NCI-H1105 (cell line): ENCODE measurements at regions not wholly inside any gene's neighbourhood (a gene's known extent, or its start where the extent isn't known, plus 50 kb on each side); places are given as distances from the start of the nearest gene placed in this dataset.
A peak's percentile ranks its signal among the peaks of the same experiment; 100 is the strongest.

Experiments
- DNase-seq: peaks from one replicate; lab custom pipeline; 2025; lab: John Stamatoyannopoulos, UW

- no peak for DNase-seq
These were observed 91.5 kb upstream of the STK39 start for GRCh38 chr2:168338803-168339437.

GRCh38 chr2:168340931-168341330 lies 93.5 kb upstream of the STK39 start:
- no peak for DNase-seq

DNA sequence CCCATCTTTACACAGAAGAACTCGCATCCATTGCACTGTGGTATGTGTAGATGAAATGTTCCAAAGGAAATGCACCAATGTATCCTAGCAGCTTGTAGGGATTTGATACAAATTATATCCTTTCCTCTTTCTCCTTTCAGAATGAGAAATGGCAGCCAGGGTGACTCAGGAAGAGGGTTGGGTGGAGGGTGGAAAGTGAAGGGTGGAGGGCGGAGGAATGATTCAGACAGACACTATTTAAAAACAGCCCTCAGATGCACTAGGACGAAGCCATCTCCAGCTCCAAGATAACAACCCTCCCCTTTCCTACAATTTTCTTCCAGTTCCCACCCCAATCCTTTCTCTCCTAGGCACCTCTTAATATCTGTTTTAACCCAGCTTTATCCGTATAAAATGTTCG lies 96.2 kb upstream of the STK39 start:
- DNase-seq, result no peak

GRCh38 chr2:168344706-168345105 lies 97.3 kb upstream of the STK39 start:
- no peak for DNase-seq

GRCh38 chr2:168345601-168346000 lies 98.2 kb upstream of the STK39 start:
- DNase-seq, result no peak

- DNase-seq, result peak; percentile 65
These were observed 99.5 kb upstream of the STK39 start for GRCh38 chr2:168346725-168347477.

- peak; percentile 16 for DNase-seq
These were observed 100.7 kb upstream of the STK39 start for GRCh38 chr2:168348076-168348475.

GRCh38 chr2:168350380-168350779 lies 103.0 kb upstream of the STK39 start:
- peak; percentile 63 for DNase-seq

- no peak for DNase-seq
These were observed 102.8 kb upstream of the CERS6 start for GRCh38 chr2:168353251-168353650.

DNA sequence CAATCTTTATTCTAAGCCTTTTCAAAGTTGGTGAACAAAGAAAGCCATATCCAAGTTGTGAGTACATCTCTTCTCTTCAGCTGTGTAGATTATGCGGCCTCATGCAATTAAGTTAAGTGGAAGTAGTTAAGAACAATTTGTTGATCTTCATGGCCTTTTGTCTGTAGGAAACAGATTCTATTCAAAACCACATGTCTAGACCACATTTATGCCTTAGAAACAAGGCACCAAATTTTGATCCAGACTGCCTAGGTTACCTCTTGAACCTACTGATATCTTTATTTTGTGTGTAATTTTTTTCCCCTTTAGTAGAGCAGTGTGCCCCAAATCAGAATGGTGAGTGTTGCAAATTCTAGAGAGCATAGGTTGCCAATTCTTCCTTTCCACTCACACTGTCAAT lies 101.6 kb upstream of the CERS6 start:
- DNase-seq, result peak; percentile 51

DNA sequence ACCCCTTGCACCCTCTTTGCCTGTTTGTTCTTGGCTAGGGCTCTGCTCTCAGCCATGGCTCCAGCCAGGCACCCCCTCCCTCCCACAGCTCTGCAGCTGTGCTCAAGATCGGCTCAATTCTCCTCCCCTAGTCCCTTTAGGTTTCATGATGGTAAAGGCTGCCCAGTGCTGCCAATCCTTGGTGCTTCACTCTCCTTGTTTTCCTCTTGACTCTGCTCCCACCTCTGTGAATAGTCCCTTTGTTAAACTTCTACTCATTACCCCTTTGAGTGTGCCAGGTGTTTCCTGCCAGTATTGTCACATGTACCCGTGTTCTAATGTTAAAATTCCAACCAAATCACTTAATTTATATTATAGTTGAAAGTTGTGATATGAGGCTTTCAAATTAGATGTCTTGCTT lies 101.0 kb upstream of the CERS6 start:
- DNase-seq, result peak; percentile 83

- DNase-seq, result no peak
These were observed 100.1 kb upstream of the CERS6 start for GRCh38 chr2:168355779-168356476.

DNA sequence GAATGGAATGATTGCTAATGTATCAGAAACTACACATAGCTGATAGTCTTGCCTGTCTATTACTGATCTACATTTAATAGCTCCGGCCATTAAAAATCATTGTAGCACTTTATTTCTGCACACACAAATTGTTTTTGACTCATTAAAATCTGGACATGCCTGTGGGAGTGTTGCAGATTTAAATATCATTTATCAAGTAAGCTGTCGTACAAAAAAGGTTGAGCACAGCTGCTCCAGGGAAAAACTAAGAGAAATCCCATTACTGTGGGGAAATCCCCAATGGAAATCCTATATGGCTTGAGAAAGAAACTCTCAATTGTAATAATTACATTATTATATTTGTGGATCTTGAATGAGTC lies 99.6 kb upstream of the CERS6 start:
- DNase-seq, result no peak

DNA sequence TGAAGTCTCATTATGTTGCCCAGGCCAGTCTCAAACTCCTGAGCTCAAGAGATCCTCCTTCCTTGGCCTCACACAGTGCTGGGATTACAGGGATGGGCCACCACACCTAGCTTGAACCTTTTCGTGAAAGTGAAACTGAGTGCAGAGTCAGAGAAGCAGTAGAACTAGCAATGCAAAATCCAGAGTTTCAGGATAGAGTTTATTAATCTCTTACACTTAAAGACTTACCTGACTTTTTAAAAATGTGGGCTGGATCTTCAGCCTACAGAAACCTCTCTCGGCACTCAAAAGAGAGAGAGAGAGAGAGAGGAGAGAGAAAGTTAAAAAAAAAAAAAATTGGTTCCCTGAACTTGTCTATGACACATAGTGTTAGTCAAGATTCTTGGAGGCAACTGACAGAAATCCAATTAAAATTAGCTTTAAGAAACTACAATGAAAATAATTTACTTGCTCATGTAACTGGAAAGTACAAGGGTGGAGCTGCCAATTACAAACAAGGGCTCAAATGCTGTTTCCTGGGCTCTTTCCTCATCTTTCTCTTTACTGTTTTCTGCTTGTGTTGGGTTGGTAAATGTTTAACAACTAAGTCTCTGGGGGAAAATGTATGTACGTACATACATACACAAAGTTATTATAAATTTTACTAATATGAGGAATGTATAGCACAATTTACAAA lies 98.1 kb upstream of the CERS6 start:
- DNase-seq, result no peak

- no peak for DNase-seq
These were observed 97.0 kb upstream of the CERS6 start for GRCh38 chr2:168359082-168359481.

DNA sequence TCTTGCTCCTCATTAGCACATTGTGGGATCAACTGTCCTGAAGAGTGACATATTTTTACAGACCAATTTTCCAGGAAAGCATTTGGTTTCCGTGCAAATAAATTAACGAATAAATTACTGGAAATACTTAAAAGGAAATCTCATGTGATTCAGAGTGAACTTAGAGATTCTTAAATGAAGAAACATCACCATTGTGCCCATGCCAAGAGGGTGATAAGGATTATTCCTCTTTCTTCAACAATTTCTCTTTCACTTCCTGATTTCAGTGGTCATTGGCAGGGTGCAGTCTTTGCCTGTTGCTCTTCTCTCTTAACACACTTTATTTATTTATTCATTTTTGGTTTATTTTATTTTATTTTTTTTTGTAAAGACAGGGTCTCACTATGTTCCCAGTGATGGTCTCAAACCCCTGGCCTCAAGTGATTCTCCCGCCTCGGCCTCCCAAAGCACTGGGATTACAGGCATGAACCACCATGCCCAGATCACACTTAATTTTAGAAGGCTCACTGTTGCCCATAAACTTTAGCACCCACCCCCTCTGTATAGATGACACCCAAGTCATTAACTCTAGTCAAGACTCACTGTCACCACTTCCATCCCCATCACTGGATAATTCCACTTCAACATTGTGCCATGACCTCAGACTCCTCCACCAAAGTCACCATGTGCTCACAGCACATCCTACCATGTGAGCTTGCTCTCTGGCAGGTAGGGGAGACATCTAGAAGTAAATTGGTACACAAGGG lies 92.6 kb upstream of the CERS6 start:
- DNase-seq, result no peak

DNA sequence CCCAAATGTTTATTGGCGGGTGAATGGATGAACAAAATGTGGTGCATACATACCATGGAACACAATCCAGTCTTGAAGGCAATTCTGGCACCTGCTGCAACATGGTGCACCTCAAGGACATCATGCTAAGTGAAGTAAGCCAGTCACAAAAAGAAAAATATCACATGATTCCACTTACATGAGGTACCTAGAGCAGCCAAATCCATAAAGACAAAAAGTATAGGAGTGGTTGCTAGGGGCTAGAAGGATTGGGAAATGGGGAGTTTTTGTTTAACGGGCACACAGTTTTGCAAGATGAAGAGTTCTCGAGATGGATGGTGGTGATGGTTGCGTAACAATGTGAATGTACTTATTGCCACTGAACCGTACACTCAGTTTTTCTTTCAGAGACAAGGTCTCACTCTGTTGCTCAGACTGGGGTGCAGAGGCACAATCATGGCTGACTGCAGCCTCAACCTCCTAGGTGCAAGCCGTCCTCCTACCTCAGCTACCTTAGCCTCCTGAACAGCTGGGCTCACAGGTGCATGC lies 90.9 kb upstream of the CERS6 start:
- DNase-seq, result no peak

- peak; percentile 89 for DNase-seq
These were observed 87.0 kb upstream of the CERS6 start for GRCh38 chr2:168369031-168369430.

DNA sequence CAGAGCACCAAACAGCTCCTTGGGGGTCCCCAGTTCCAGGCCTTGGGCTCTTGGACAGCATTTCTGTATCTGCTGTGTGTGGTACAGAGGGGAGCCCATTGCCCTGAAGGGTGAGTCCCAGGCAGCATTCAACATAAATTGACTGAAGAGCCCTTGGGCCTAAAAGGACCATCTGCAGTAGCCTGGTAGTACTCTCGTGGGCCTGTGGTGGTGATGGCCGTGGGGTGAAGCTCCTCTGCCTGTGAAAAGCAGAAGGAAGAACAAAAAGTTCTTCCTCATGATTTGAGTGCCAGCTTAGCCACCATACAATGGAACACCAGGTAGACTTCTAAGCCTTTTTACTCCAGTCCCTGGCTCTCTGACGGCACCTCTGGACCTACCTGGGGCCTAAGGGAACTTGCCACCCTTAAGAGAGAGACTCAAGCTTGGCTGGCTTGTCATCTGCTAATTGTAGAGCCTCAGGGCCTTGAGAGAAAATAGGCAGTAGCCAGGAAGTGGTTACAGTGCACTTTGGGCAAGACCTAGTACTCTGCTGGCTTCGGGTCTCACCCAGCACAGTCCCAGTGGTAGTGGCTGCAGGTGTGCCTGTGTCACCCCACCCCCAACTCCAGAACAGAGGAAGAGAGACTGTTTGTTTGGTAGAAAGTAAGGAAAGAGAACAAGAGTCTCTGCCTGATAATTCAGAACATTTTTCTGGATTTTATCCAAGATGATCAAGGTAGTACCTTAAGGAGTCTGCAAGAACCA lies 84.6 kb upstream of the CERS6 start:
- DNase-seq, result no peak

GRCh38 chr2:168373468-168373867 lies 82.6 kb upstream of the CERS6 start:
- no peak for DNase-seq

DNA sequence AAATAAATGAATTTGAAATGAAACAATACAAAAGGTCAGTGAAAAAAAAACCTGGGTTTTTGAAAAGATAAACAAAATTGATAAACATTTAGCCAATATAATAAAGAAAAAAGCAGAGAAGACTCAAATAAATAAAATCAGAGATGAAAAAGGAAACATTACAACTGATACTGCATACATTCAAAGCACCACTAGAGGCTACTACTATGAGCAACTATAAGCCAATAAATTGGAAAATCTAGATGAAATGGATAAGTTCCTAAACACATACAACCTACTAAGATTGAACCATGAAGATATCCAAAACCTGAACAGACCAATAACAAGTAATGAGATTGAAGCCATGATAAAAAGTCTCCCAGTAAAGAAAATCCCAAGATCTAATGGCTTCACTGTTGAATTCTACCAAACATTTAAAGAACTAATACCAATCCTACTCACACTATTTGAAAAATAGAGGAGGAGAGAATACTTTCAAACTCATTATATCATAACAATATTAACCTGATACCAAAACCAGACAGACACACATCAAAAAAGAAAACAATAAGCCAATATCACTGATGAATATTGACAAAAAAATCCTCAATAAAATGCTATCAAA lies 80.8 kb upstream of the CERS6 start:
- no peak for DNase-seq
